Spleen (tissue), 7 donors: ENCODE measurements at regions not wholly inside any gene's neighbourhood (a gene's known extent, or its start where the extent isn't known, plus 50 kb on each side); places are given as distances from the start of the nearest gene placed in this dataset.

Experiments used
- CTCF ChIP-seq, 11 experiments: fragments of 200-600 bp in 7 of 11; fragments of 450-650 bp in 4 of 11; sonication (generic) in 4 of 11; IDR thresholded peaks in 8 of 11; conservative IDR thresholded peaks in 3 of 11; 1 replicate in 7 of 11; 2 replicates in 4 of 11; pipeline versions ENCODE4 v1.4.0 to v1.8.0; 2016 to 2021; ENCODE audit warnings: antibody characterized with exemption in 11 of 11, inconsistent platforms in 4 of 11, mild to moderate bottlenecking in 1 of 11
- POLR2A ChIP-seq, 3 donors: fragments of 450-650 bp; IDR thresholded peaks; one replicate each; pipeline ENCODE4 v1.5.1; 2017; ENCODE audit warnings: antibody characterized with exemption in 3 of 3, mild to moderate bottlenecking in 1 of 3
- POLR2AphosphoS5 ChIP-seq, 3 donors: sonication (generic); formaldehyde crosslinking; IDR thresholded peaks; one replicate each; pipeline ENCODE4 v1.5.1; 2017; ENCODE audit warnings: antibody characterized with exemption in 3 of 3
- donor health status: DM: no; HTN: no; CAD: no; lungs with moderate emphysema.
- donor health status: DM: no; HTN: no; CAD: no.
- donor health status: DM: no; HTN: no; CAD: no.

- no peak for TF ChIP-seq CTCF (IDR thresholded peaks at IDR 0.05 in 8 of 11, conservative IDR thresholded peaks at IDR 0.05 in 3 of 11)
- TF ChIP-seq POLR2AphosphoS5 (IDR thresholded peaks at IDR 0.05), result no peak
- TF ChIP-seq POLR2A (IDR thresholded peaks at IDR 0.05), result no peak
Observed at GRCh38 chr7:96563409-96563808, 146.2 kb downstream of the SEM1 start.
